ENCODE measurements at regions not wholly inside any gene's neighbourhood (a gene's known extent, or its start where the extent isn't known, plus 50 kb on each side); places are given as distances from the start of the nearest gene placed in this dataset.

- no peak for DNase-seq (ENCODE audit: low spot score)
- H3K4me3 ChIP-seq (ENCODE audit: low read depth, low read length, poor library complexity, severe bottlenecking) = no peak overlapping the region
- no peaks in the 10 kb centered on the region for H3K4me1 ChIP-seq (ENCODE audit: insufficient read depth, low read length, poor library complexity, severe bottlenecking)
- intact Hi-C loops (cut with micrococcal nuclease; ENCODE audit: unreplicated experiment) = no loop called here
- no peak for TF ChIP-seq CTCF (conservative IDR thresholded peaks at IDR 0.05; ENCODE audit: low read depth, low read length)
- no peak for TF ChIP-seq EZH2 (IDR thresholded peaks at IDR 0.05; ENCODE audit: borderline replicate concordance, low read depth, low read length, poor library complexity, severe bottlenecking)
- ChIA-PET POLR2A (ENCODE audit: low non-redundant PET) (no interaction called here), CTCF (no interaction called here)
- no peaks in the 10 kb centered on the region for H3K27me3 ChIP-seq (replicated peaks; ENCODE audit: insufficient read depth, low read depth, low read length, poor library complexity)
- no peak overlapping the region for H3K27ac ChIP-seq (ENCODE audit: low read depth, low read length, poor library complexity, severe bottlenecking)
- no peaks in the 10 kb centered on the region for H3K36me3 ChIP-seq (ENCODE audit: insufficient read depth, low read length, poor library complexity, severe bottlenecking)
- no TSS peak for BruUV-seq (replicated peaks)
- no peaks in the 10 kb centered on the region for H3K9me3 ChIP-seq (ENCODE audit: low read depth, low read length, poor library complexity, severe bottlenecking)
Measured at GRCh38 chr10:57743711-57744110, 524.0 kb downstream of the IPMK start.

- H3K27me3 ChIP-seq (replicated peaks; ENCODE audit: insufficient read depth, low read depth, low read length, poor library complexity) = no peaks in the 10 kb centered on the region
- DNase-seq (ENCODE audit: low spot score) = no peak
- TF ChIP-seq CTCF (conservative IDR thresholded peaks at IDR 0.05; ENCODE audit: low read depth, low read length) (no peak), EZH2 (IDR thresholded peaks at IDR 0.05; ENCODE audit: borderline replicate concordance, low read depth, low read length, poor library complexity, severe bottlenecking) (no peak)
- H3K9me3 ChIP-seq (ENCODE audit: low read depth, low read length, poor library complexity, severe bottlenecking) = no peaks in the 10 kb centered on the region
- BruUV-seq (replicated peaks) = no TSS peak
- intact Hi-C loops (cut with micrococcal nuclease; ENCODE audit: unreplicated experiment) = no loop called here
- ChIA-PET CTCF (no interaction called here), POLR2A (ENCODE audit: low non-redundant PET) (no interaction called here)
- no peaks in the 10 kb centered on the region for H3K4me1 ChIP-seq (ENCODE audit: insufficient read depth, low read length, poor library complexity, severe bottlenecking)
- no peak overlapping the region for H3K4me3 ChIP-seq (ENCODE audit: low read depth, low read length, poor library complexity, severe bottlenecking)
- no peaks in the 10 kb centered on the region for H3K36me3 ChIP-seq (ENCODE audit: insufficient read depth, low read length, poor library complexity, severe bottlenecking)
- H3K27ac ChIP-seq (ENCODE audit: low read depth, low read length, poor library complexity, severe bottlenecking) = no peak overlapping the region
Measured at GRCh38 chr10:57741751-57742150, 525.9 kb downstream of the IPMK start.

GRCh38 chr10:57723305-57723704 lies 544.4 kb downstream of the IPMK start:
- Histone ChIP-seq H3K36me3 (ENCODE audit: insufficient read depth, low read length, poor library complexity, severe bottlenecking) (no peaks in the 10 kb centered on the region), H3K27me3 (replicated peaks; ENCODE audit: insufficient read depth, low read depth, low read length, poor library complexity) (no peaks in the 10 kb centered on the region), H3K4me1 (ENCODE audit: insufficient read depth, low read length, poor library complexity, severe bottlenecking) (no peaks in the 10 kb centered on the region), H3K9me3 (ENCODE audit: low read depth, low read length, poor library complexity, severe bottlenecking) (no peaks in the 10 kb centered on the region), H3K4me3 (ENCODE audit: low read depth, low read length, poor library complexity, severe bottlenecking) (no peak overlapping the region), H3K27ac (ENCODE audit: low read depth, low read length, poor library complexity, severe bottlenecking) (no peak overlapping the region)
- TF ChIP-seq EZH2 (IDR thresholded peaks at IDR 0.05; ENCODE audit: borderline replicate concordance, low read depth, low read length, poor library complexity, severe bottlenecking) (no peak), CTCF (conservative IDR thresholded peaks at IDR 0.05; ENCODE audit: low read depth, low read length) (no peak)
- DNase-seq (ENCODE audit: low spot score) = no peak
- no TSS peak for BruUV-seq (replicated peaks)
- intact Hi-C loops (cut with micrococcal nuclease; ENCODE audit: unreplicated experiment) = no loop called here
- ChIA-PET CTCF (no interaction called here), POLR2A (ENCODE audit: low non-redundant PET) (no interaction called here)
